ENCODE measurements at regions not wholly inside any gene's neighbourhood (a gene's known extent, or its start where the extent isn't known, plus 50 kb on each side); places are given as distances from the start of the nearest gene placed in this dataset.

DNA sequence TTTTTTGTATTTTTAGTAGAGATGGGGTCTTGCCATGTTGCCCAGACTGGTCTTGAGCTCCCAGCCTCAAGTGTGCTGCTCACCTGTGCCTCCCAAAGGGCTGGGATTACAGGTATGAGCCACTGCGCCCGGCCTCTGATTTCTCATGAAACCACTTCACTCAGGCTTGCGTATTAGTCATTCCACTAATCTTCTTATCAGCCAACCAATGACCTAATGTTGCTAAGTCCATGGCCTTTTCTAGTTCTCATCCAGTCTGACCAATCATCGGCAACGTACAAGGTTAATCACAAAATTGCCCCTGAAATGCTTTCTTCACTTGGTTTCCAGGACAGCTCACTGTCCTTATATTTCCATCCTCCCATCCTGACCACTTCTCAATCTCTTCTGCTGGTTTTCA lies 605.3 kb upstream of the SLC10A2 start:
- 77 to 81% methylated on average over 5 of the region's 5 CpGs for WGBS, 2 donors
- no peak overlapping the region for H3K27ac ChIP-seq
- TF ChIP-seq POLR2A (IDR thresholded peaks at IDR 0.05) (no peak), CTCF (IDR thresholded peaks at IDR 0.05) (no peak)
- ATAC-seq = no peak
- H3K4me3 ChIP-seq = no peak overlapping the region
- H3K9me3 ChIP-seq = no peaks in the 10 kb centered on the region
- intact Hi-C loops (cut with DNase I) = no loop called here
- no peaks in the 10 kb centered on the region for H3K36me3 ChIP-seq (replicated peaks in 1 of 2; ENCODE audit: insufficient read depth in 1 of 2, low read depth in 2 of 2)
- H3K27me3 ChIP-seq = no peaks in the 10 kb centered on the region
- DNase-seq = no peak
- no peaks in the 10 kb centered on the region for H3K4me1 ChIP-seq

DNA sequence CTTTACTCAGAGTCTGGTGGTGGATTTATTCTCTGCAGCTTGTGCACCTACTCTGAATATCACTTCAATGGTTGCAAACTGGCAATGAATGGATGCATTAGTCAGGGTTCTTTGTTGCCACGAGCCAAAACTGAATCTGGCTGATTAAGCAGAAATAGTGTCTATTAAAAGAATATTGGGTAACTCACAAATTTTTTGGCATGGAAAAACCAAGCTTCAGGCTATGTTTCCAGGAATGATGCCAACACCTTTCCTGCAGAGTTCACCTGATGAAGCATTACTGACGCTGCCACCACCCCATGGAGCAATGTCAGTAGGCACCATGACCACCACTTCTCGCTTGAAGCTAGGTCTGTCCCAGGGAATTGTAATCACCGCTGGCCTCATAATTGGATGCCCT lies 597.8 kb upstream of the SLC10A2 start:
- H3K9me3 ChIP-seq = no peaks in the 10 kb centered on the region
- no peak overlapping the region for H3K27ac ChIP-seq
- H3K27me3 ChIP-seq = no peaks in the 10 kb centered on the region
- no peaks in the 10 kb centered on the region for H3K4me1 ChIP-seq
- H3K36me3 ChIP-seq (replicated peaks in 1 of 2; ENCODE audit: insufficient read depth in 1 of 2, low read depth in 2 of 2) = no peaks in the 10 kb centered on the region
- no peak overlapping the region for H3K4me3 ChIP-seq
- ATAC-seq = no peak
- intact Hi-C loops (cut with DNase I) = no loop called here
- WGBS, 2 donors = 66 to 72% methylated on average over 4 of the region's 4 CpGs
- no peak for TF ChIP-seq POLR2A (IDR thresholded peaks at IDR 0.05)
- no peak for TF ChIP-seq CTCF (IDR thresholded peaks at IDR 0.05)
- no peak for DNase-seq

- no peak for ATAC-seq
- no peaks in the 10 kb centered on the region for H3K27me3 ChIP-seq
- H3K4me1 ChIP-seq = no peaks in the 10 kb centered on the region
- H3K27ac ChIP-seq = no peak overlapping the region
- intact Hi-C loops (cut with DNase I) = no loop called here
- TF ChIP-seq CTCF (IDR thresholded peaks at IDR 0.05) = no peak
- no peak for TF ChIP-seq POLR2A (IDR thresholded peaks at IDR 0.05)
- 46 to 55% methylated on average over 4 of the region's 4 CpGs for whole genome bisulfite sequencing, 2 donors
- H3K4me3 ChIP-seq = no peak overlapping the region
- no peak for DNase-seq
- H3K9me3 ChIP-seq = no peaks in the 10 kb centered on the region
- H3K36me3 ChIP-seq (replicated peaks in 1 of 2; ENCODE audit: insufficient read depth in 1 of 2, low read depth in 2 of 2) = no peaks in the 10 kb centered on the region
These were observed 590.1 kb upstream of the SLC10A2 start for GRCh38 chr13:103656311-103656710.

- Histone ChIP-seq H3K27me3 (no peaks in the 10 kb centered on the region), H3K4me1 (no peaks in the 10 kb centered on the region), H3K4me3 (no peak overlapping the region), H3K27ac (no peak overlapping the region), H3K36me3 (replicated peaks in 1 of 2; ENCODE audit: insufficient read depth in 1 of 2, low read depth in 2 of 2) (no peaks in the 10 kb centered on the region), H3K9me3 (no peaks in the 10 kb centered on the region)
- no peak for TF ChIP-seq CTCF (IDR thresholded peaks at IDR 0.05)
- DNase-seq (no peak), ATAC-seq (no peak)
- intact Hi-C loops (cut with DNase I) = no loop called here
- WGBS, 2 donors = 16 to 20% methylated on average over 1 of the region's 1 CpG
These were observed 574.4 kb upstream of the SLC10A2 start for GRCh38 chr13:103640606-103641005.

DNA sequence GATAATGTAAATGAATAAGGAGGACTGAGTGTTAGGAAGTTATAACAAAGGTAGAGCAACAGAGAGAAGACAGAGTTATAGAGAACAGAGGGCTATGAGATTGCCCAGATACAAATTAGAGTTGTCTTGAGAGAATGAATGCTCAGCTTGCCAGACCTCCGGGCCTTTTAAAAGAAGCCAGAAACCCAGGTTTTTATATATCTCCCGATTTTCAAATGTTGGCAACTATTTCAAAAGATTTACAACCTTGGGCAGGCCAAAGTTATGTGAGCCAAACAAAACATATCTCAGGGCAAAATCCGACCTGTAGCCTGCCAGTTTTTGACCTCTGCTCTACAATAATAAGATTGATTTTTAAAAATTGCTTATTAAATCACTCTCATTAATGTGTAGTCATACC lies 573.1 kb upstream of the SLC10A2 start:
- WGBS, 2 donors = 15% methylated on average over 3 of the region's 3 CpGs
- ATAC-seq = no peak
- no peaks in the 10 kb centered on the region for H3K4me1 ChIP-seq
- no peak overlapping the region for H3K4me3 ChIP-seq
- intact Hi-C loops (cut with DNase I) = no loop called here
- no peaks in the 10 kb centered on the region for H3K27me3 ChIP-seq
- no peak for DNase-seq
- no peak for TF ChIP-seq POLR2A (IDR thresholded peaks at IDR 0.05)
- no peak for TF ChIP-seq CTCF (IDR thresholded peaks at IDR 0.05)
- H3K27ac ChIP-seq = no peak overlapping the region
- H3K36me3 ChIP-seq (replicated peaks in 1 of 2; ENCODE audit: insufficient read depth in 1 of 2, low read depth in 2 of 2) = no peaks in the 10 kb centered on the region
- no peaks in the 10 kb centered on the region for H3K9me3 ChIP-seq
